NCI-H510A (cell line): ENCODE measurements at regions not wholly inside any gene's neighbourhood (a gene's known extent, or its start where the extent isn't known, plus 50 kb on each side); places are given as distances from the start of the nearest gene placed in this dataset.

Source experiments
- DNase-seq: peaks from one replicate; lab custom pipeline; 2025; lab: John Stamatoyannopoulos, UW

DNA sequence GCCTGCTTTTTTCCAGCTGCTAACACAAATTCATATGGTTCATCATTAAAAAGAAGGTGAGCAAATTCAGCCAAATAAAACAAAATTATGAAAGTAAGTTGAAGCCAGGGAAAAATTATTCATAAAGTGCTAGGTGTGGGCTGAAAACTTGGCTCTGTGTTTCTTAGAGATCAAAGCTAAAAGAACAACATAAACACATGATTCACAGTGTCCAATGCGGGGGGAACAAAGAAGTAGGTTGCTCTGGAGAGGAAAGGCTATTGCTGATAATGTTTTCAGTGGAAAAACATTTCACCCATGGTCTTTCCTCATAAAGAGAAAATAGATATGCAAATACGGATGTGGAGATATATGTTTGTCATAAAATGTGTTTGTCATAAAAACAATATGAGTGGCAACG lies 1691.5 kb upstream of the SLC10A2 start:
- no peak for DNase-seq

DNA sequence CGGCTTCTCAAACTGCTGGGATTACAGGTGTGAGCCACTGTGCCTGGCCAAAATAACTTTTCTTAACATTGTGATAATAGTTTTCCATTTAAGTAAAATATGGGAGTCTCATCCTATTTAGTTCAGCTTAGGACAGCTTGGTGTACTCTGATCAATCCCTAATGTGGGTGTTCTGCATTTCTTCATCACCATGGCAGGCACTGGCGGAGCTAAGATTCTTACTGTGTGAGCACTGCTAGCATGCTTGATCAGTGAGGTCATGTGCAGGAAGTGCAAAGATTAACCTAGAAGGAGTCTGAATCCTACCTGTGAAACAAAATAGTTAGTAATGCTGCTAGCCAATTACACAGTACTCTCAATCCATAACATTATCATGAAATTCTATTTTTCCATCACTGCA lies 1684.2 kb upstream of the SLC10A2 start:
- DNase-seq = no peak

GRCh38 chr13:104740641-104741222 lies 1674.5 kb upstream of the SLC10A2 start:
- no peak for DNase-seq

DNA sequence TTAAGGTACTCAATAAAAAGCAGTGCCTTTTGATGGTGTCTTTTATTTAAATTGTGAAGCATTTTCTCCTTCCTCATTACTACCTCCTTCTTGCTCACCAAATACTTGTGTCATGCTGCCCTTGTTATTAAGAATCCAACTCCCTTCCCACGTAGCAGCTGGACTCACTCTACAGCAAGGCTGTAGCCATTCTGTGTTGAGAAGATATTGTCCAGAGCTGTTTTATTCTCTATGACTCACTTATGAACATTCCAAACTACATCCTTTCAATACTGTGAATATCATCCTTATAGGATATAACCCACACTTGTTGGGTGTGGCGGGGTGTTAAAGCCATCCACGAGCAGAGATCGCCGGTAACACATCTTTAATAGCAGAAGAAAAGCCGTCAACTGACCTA lies 1671.5 kb upstream of the SLC10A2 start:
- DNase-seq = no peak

DNA sequence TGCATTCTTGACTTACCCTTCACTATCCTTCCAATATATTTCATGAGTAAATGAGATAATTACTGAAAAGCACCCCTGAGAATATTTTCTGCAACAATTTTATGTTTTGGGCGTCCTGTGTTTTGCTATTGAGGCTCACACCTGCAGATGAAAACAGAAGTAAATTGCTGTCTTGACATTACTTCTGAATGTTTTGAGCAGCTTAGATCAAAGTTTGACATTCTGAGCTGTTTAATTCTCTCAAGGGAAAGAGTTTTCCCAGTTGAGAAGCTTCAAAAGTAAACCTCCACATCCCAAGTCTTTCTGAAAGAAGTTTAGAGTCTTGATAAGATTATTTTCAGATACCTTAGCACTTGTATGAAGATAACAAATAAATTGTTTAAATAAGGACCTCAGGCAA lies 1667.2 kb upstream of the SLC10A2 start:
- no peak for DNase-seq

DNA sequence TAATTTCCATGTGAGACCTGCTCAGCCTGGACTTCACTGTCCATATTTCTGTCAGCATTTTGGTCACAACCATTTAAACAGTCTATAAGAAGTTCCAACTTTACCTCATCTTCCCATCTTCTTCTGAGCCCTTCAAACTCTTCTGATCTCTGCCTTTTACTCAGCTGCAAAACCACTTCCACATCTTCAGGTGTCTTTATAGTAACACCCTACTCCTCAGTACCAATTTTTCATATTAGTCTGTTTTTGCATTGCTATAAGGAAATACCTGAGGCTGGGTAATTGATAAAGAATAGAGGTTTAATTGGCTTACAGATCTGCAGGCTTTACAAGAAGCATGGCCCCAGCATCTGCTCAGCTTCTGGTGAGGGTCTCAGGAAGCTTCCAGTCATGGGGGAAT lies 1648.9 kb upstream of the SLC10A2 start:
- DNase-seq = no peak

- DNase-seq = no peak
These were observed 1639.0 kb upstream of the SLC10A2 start for GRCh38 chr13:104705031-104705750.

DNA sequence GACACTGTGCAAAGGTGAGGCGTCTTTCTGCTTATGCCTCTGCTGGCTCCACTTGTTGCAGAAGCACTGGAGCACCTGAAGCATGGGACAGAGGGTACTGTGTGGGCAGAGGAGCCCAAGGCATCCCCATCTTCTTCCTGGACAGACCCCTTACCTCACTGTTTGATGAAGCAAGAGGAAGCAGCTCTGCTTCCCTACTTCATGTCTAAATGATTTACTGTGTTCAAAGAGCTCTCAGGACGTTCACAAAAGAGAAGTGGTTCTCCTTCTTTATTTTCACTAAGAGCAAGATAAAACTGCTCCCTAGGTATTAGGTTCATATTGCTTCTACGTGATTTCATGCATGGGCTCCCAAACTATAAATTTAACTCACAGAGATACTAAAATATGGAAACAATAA lies 1635.4 kb upstream of the SLC10A2 start:
- peak; percentile 7 for DNase-seq

GRCh38 chr13:104694397-104694796 lies 1628.2 kb upstream of the SLC10A2 start:
- DNase-seq = no peak

- no peak for DNase-seq
These were observed 1626.9 kb upstream of the SLC10A2 start for GRCh38 chr13:104693126-104693525.

DNA sequence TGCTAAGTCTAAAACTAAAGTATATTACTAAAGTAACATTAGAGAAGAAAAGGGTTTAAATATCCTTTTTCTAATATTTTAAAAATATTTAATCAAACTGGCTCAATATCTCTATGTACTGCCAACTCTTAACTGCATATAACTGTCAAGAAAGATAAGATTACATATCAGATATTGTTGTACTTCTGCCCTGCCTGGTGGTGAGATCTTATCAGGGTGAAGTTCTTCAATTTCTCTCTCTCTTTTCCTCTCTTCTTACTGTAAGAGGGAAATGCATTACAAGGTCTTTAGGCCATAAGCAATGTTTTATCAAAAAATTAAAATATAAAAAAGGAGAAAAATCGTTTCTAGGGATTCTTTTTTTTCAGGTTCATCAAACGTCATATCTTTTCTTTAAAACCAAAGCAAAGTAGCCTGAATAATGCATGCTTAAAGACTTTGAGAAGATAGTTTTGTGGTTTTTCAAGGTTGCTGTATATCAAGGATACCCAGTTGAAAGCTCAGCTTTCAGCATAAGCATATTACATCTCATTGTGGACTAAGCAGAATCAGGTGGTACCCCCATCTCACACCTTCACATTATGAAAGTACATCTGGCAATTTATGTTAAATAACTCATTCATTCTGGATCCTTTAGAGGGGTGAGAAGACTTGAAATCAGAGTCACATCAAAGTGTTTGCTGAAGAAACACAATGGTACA lies 1625.7 kb upstream of the SLC10A2 start:
- DNase-seq = no peak

DNA sequence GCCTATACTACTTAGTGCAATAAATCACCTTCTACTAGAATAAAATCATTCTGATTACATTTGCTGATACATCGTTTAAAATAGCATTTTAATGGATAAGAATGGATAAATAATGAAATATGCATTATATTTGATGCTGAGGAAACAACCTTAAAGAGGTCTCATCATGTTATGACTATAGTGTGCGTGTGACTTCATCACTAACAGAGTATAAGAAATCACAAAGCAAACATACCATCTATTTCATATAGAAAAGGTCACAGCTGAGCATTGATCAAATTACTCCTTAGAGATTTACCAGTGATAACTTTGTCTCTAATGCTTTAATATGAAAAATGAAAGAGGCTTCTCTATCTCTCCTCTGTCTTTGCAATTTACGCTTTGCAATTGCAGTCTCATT lies 1620.3 kb upstream of the SLC10A2 start:
- DNase-seq = no peak

DNA sequence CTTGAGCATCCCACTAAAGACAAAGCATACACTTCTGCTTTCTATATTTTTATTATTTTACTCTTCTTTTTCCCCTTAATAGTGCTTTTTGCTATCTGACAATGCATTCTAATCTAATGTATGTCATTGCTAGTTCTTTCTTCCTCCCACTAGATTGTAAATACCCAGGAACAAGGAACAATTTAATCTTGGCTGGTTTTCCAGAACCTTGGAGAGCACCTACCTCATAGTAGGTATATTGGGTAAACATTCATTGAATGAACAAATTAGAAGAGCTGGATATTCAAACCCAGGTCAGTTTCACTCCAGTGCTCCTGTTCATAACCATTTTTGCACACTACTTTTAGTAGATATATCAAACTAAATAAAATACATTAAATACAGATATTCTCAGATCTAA lies 1617.6 kb upstream of the SLC10A2 start:
- no peak for DNase-seq

DNA sequence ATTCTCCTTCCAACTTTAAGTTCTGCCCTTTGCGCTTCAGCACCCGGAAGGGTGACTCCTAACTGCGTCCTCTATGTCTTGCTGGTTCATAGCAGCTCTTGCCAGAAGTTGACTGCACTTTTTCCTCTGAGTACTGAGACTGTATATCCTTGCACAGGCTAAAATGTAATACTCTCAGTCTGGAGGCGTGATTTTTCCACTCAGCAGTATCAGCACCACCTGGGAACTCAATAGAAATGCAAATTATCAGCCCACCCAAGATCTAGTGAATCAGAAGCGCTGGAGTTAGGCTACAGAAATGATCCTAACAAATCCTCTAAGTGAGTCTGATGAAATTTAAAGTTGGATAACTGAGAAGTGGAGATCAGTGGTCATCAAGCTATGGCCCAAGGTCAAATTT lies 1611.9 kb upstream of the SLC10A2 start:
- no peak for DNase-seq

DNA sequence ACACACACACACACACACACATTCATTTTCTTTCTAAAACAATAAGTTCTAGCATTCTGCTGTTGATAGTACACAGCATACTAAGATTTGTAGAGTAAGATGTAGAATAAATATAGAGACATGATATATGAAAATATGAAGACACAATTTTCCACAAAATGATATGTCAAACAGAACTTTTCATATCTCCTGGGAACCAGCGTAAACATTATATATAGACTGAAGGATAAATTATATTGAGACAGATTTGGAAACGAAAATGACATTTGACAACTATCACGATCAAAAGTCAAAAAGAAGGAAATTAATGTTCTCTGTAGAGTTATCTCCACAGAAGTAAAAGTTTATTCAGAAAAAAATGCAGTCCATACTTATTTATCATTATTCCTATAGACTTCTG lies 1605.7 kb upstream of the SLC10A2 start:
- no peak for DNase-seq

DNA sequence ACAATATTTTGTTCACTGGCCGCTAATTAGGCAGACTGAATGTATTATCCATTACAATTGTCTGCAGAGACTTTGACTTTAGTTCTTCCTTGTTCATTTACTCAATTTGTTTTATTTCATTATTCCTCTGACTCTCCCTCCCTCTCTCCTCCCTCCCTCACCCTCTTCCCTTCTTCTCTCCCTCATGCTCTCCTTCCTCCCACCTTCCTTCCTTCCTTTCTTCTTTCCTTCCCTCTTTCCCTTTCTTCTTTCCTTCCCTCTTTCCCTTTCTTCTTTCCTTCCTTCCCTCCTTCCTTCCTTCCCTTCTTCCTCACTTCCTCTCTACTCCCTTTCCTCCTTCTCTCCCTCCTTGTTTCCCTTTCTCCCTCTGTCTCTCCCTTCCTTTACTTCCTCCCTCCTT lies 1591.0 kb upstream of the SLC10A2 start:
- DNase-seq = no peak

GRCh38 chr13:104650431-104650830 lies 1584.2 kb upstream of the SLC10A2 start:
- DNase-seq = no peak

GRCh38 chr13:104648291-104648690 lies 1582.1 kb upstream of the SLC10A2 start:
- DNase-seq = no peak

- no peak for DNase-seq
These were observed 1579.6 kb upstream of the SLC10A2 start for GRCh38 chr13:104645786-104646185.

GRCh38 chr13:104641309-104641708 lies 1575.1 kb upstream of the SLC10A2 start:
- no peak for DNase-seq

DNA sequence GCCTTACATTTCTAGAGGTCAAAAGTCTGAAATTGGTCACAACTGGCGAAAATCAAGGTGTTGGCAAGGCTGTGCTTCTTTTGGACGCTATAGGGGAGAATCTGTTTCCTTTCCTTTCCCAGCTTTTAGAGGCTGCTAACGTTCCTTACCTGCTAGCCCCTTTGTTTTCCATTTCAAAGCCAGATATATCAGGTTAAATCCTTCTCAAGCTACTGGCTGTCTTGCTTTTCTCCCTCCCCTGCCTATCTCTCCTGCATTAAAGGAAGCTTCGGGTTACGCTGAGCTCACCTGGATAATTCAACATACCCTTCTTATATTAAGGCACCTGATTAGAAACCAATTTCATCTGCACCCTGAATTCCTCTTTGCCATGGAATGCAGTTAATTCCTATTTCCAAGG lies 1569.7 kb upstream of the SLC10A2 start:
- DNase-seq = no peak

DNA sequence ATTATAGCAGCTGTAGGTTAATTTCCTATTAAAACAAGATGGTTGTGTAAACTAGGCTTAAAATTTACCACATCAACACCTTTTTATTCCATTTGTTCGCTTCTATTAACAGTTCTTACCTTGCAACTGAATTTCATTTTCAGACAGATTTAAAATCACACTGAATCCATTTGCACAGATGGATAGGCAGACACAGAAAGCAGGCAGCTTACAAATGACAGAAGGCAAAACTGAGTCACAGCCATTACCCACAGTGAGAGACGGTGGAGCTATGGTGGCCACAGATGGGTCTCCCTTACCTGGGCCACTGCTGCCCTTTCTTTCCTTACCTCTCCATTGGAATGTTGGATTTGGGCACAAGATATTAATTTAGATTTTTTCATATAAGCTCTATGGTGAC lies 1567.8 kb upstream of the SLC10A2 start:
- no peak for DNase-seq

DNA sequence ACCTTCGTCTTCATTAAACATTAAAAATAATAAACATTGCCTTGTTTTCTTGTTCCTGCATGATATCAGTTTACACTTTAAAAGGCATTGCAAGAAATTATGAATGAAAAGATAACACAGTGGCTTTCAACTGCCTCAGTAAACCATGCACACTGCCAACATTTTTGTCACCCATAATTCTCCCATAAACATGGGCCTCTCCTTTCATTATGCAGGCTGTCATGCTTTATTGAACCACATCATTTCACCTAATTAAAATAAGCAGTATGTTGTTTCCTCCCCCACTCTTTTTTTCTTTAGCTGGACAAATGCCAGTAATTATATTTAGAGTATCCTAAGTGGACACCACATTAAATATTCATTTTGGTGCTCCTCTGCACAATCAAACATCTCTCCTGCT lies 1566.5 kb upstream of the SLC10A2 start:
- DNase-seq = no peak

DNA sequence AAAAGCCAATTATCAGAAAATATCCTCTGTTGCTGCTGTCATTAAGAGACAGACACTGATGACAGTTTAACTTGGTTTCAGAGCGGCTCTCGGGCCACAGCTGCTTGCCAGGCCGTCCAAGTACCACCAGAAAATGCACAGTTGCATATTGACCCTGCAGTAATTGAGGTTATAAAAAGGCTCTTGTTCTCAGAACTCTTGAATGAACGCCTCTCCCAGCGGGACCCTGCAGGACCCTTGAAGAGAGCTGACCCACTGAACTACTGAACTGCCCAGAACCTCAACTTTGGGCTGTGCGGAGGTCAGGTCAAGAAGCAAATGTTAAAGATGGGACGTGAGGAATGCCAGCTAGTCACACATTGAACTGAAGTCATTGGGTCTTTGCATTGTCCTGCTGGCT lies 1559.0 kb upstream of the SLC10A2 start:
- DNase-seq = no peak
